ENCODE measurements at regions not wholly inside any gene's neighbourhood (a gene's known extent, or its start where the extent isn't known, plus 50 kb on each side); places are given as distances from the start of the nearest gene placed in this dataset.
"Not testable (repeated sequence)": the region's sequence is repeated elsewhere in the genome, so short reads cannot be mapped to it uniquely, and the experiment has no call there.

DNA sequence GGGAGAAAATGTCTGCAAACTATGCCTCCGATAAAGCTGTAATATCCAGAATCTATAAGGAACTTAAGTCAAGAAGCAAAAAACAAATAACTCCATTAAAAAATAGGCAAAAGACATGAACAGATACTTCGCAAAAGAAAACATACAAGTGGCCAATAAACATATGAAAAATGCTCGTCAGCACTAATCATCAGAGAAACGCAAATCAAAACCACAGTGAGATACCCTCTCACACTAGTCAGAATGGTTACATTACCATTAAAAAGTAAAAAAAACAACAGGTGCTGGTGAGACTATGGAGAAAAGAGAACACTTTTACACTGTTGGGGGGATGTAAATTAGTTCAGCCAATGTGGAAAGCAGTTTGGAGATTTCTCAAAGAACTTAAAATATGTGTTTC is 498.5 kb upstream of the GRM7 start:
- DNase-seq: no peak
- WGBS, 2 donors: 93% methylated on average over 4 of the region's 4 CpGs
- Histone ChIP-seq H3K9me3 (no peaks in the 10 kb centered on the region), H3K4me3 (no peak overlapping the region), H3K4me1 (no peaks in the 10 kb centered on the region), H3K27ac (no peak overlapping the region), H3K36me3 (no peaks in the 10 kb centered on the region), H3K27me3 (no peaks in the 10 kb centered on the region)
- TF ChIP-seq POLR2AphosphoS5 (IDR thresholded peaks at IDR 0.05): no peak
- TF ChIP-seq, protein P1, sequence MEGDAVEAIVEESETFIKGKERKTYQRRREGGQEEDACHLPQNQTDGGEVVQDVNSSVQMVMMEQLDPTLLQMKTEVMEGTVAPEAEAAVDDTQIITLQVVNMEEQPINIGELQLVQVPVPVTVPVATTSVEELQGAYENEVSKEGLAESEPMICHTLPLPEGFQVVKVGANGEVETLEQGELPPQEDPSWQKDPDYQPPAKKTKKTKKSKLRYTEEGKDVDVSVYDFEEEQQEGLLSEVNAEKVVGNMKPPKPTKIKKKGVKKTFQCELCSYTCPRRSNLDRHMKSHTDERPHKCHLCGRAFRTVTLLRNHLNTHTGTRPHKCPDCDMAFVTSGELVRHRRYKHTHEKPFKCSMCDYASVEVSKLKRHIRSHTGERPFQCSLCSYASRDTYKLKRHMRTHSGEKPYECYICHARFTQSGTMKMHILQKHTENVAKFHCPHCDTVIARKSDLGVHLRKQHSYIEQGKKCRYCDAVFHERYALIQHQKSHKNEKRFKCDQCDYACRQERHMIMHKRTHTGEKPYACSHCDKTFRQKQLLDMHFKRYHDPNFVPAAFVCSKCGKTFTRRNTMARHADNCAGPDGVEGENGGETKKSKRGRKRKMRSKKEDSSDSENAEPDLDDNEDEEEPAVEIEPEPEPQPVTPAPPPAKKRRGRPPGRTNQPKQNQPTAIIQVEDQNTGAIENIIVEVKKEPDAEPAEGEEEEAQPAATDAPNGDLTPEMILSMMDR (IDR thresholded peaks at IDR 0.05): no peak
- no peak for TF ChIP-seq POLR2A (IDR thresholded peaks at IDR 0.05)
- no peak for TF ChIP-seq EP300 (IDR thresholded peaks at IDR 0.05)
- intact Hi-C loops (cut with DNase I): no loop called here

DNA sequence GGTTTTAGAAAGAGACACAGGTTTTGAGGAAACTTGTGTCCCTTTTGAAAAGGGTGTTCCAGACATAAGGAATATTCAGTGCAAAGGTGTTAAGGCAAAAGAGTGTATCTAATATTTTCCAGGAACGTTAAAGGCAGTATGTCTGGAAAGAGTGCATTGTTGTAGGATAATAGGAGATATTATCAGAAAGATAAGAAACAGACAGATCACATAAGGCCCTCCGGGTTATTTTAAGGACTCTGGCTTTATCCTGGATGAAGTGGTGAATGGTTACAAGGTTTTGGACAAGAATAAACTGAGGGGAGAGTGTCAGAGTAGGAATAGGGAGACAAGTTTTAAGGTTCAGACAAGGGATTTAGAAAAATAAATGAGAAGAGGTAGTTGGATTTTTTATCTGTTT is 493.7 kb upstream of the GRM7 start:
- WGBS, 2 donors: 68 to 80% methylated on average over 2 of the region's 2 CpGs
- intact Hi-C loops (cut with DNase I): no loop called here
- no peaks in the 10 kb centered on the region for H3K27me3 ChIP-seq

DNA sequence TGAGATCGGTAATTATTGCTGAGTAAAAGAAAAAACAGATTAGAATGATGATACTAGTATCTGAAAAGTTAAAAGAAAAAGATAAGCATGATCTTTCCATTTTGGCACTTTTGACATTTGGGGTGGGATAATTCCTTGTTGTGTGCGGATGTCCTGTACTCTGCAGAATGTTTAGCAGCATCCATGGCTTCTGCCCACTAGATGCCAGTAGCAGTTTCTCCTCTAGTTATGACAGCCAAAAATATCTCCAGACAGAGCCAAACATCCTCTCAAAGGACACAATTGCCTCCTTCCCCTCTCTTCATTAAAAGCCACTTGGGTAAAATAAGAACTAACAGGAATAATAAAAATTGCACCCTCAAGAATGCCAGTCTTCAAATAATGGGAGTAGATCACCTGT is 468.8 kb upstream of the GRM7 start:
- DNase-seq: no peak
- TF ChIP-seq, protein P1 (IDR thresholded peaks at IDR 0.05): no peak
- TF ChIP-seq EP300 (IDR thresholded peaks at IDR 0.05) (no peak), POLR2A (IDR thresholded peaks at IDR 0.05) (no peak), POLR2AphosphoS5 (IDR thresholded peaks at IDR 0.05) (no peak)
- Histone ChIP-seq H3K4me1 (no peaks in the 10 kb centered on the region), H3K27ac (no peak overlapping the region), H3K9me3 (no peaks in the 10 kb centered on the region), H3K27me3 (no peaks in the 10 kb centered on the region), H3K36me3 (no peaks in the 10 kb centered on the region), H3K4me3 (no peak overlapping the region)
- WGBS, 2 donors: 88 to 95% methylated on average over 2 of the region's 2 CpGs
- intact Hi-C loops (cut with DNase I): no loop called here

More for the DNA sequence above, 493.7 kb upstream of the GRM7 start:
- Histone ChIP-seq H3K9me3 (no peaks in the 10 kb centered on the region), H3K27ac (no peak overlapping the region), H3K36me3 (no peaks in the 10 kb centered on the region), H3K4me3 (no peak overlapping the region), H3K4me1 (no peaks in the 10 kb centered on the region)
- TF ChIP-seq EP300 (IDR thresholded peaks at IDR 0.05) (no peak), POLR2A (IDR thresholded peaks at IDR 0.05) (no peak), POLR2AphosphoS5 (IDR thresholded peaks at IDR 0.05) (no peak)
- TF ChIP-seq, protein P1 (IDR thresholded peaks at IDR 0.05): no peak
- DNase-seq: no peak

DNA sequence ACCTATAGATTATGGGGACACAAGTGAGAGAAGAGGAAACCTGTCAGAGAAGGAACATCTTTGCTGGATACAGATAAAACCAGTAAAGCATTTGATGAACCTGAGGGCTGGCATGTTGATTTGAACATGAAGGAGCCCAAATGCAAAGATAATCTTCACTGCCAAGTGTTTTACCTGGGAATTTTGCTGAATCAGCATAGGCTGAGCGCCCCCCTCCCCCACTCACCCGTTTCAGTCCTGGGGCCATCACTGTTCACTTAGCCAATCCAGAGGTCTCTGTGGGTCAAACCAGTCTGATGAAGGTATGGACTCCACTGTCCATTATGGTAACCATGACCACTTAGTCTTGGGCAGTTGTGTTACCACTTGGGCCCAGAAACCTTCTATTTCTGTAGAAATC is 466.0 kb upstream of the GRM7 start:
- Histone ChIP-seq H3K27ac (no peak overlapping the region), H3K27me3 (no peaks in the 10 kb centered on the region), H3K36me3 (no peaks in the 10 kb centered on the region), H3K4me3 (no peak overlapping the region), H3K9me3 (no peaks in the 10 kb centered on the region), H3K4me1 (no peaks in the 10 kb centered on the region)
- TF ChIP-seq, protein P1 (IDR thresholded peaks at IDR 0.05): no peak
- TF ChIP-seq POLR2A (IDR thresholded peaks at IDR 0.05) (no peak), EP300 (IDR thresholded peaks at IDR 0.05) (no peak), POLR2AphosphoS5 (IDR thresholded peaks at IDR 0.05) (no peak)
- intact Hi-C loops (cut with DNase I): no loop called here
- WGBS, 2 donors: 81 to 86% methylated on average over 2 of the region's 2 CpGs
- no peak for DNase-seq

DNA sequence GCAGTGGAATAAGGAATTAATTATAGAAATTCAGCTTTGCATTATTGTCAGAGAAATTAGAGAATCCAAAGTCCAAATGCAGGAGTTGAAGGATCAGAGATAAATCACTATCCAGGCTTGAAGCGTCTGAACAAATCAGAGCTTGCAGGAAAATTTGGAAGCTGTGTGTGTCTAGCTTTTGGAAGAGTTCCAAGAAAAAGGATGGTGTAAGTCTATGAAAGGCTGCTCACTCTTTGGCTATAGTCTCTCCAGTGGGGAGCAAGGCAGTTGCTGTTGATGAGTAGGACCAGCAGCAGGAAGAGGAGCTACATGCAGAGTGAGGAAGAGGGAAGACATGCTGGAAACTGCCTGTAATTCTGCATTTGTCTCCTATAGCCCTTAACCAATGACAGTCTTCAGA is 464.3 kb upstream of the GRM7 start:
- no peak for DNase-seq
- WGBS, 2 donors: 54 to 73% methylated on average over 1 of the region's 1 CpG
- intact Hi-C loops (cut with DNase I): no loop called here
- Histone ChIP-seq H3K36me3 (no peaks in the 10 kb centered on the region), H3K4me1 (no peaks in the 10 kb centered on the region), H3K4me3 (no peak overlapping the region), H3K9me3 (no peaks in the 10 kb centered on the region), H3K27ac (no peak overlapping the region), H3K27me3 (no peaks in the 10 kb centered on the region)
- TF ChIP-seq EP300 (IDR thresholded peaks at IDR 0.05): no peak
- TF ChIP-seq, protein P1 (IDR thresholded peaks at IDR 0.05): no peak
- TF ChIP-seq POLR2AphosphoS5 (IDR thresholded peaks at IDR 0.05): no peak
- TF ChIP-seq POLR2A (IDR thresholded peaks at IDR 0.05): no peak

DNA sequence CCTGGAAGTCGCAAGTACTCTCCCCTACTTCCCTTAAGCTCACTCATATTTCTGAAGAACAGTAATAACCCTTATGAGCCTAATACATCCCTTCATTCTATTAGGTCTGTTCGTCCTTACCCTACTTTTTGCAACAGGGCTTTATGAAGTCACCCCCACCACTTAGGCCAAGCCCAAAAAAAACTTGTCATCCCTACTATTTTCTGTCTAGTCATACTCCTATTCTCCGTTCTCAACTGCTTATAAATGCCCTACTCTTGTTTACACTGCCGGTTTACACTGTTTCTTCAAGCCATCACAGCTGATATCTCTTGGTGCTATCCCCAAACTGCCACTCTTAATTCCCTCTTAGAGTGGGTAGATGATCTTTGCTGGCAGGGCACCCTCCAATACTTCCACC is 458.2 kb upstream of the GRM7 start:
- H3K27me3 ChIP-seq; H3K36me3 ChIP-seq; intact Hi-C loops (cut with DNase I); DNase-seq; H3K4me3 ChIP-seq; H3K9me3 ChIP-seq; H3K27ac ChIP-seq; H3K4me1 ChIP-seq: not testable (repeated sequence)
- WGBS, 2 donors: 78 to 83% methylated on average over 4 of the region's 4 CpGs

DNA sequence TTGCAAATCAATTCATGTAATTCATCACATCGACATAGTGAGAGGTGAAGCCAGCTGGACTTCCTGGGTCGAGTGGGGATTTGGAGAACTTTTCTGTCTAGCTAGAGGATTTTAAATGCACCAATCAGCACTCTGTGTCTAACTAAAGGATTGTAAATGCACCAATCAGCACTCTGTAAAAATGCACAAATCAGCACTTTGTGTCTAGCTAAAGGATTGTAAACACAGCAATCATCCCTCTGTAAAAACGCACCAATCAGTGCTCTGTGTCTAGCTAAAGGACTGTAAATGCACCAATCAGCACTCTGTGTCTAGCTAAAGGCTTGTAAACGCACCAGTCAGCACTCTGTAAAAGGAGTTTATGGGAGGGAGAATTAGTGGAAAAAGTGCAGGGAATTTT is 454.0 kb upstream of the GRM7 start:
- 87 to 88% methylated on average over 4 of the region's 4 CpGs for WGBS, 2 donors
- H3K4me3 ChIP-seq; H3K9me3 ChIP-seq; H3K4me1 ChIP-seq; H3K36me3 ChIP-seq; H3K27ac ChIP-seq; DNase-seq; H3K27me3 ChIP-seq; intact Hi-C loops (cut with DNase I): not testable (repeated sequence)
